ENCODE measurements at regions not wholly inside any gene's neighbourhood (a gene's known extent, or its start where the extent isn't known, plus 50 kb on each side); places are given as distances from the start of the nearest gene placed in this dataset.

GRCh38 chr7:118477036-118477435, 252.5 kb downstream of the ANKRD7 start:
- H3K4me2 ChIP-seq (ENCODE audit: control insufficient read depth, insufficient read depth): no peak overlapping the region
- intact Hi-C loops (cut with micrococcal nuclease; ENCODE audit: unreplicated experiment): no loop called here
- no peaks in the 10 kb centered on the region for H3K36me3 ChIP-seq (ENCODE audit: control insufficient read depth in 2 of 2, insufficient read depth in 2 of 2, low read length in 1 of 2)
- H3K4me3 ChIP-seq: no peak overlapping the region
- POLR2A ChIA-PET: no interaction called here
- H3K9ac ChIP-seq (ENCODE audit: control insufficient read depth, insufficient read depth, low read length): no peak overlapping the region
- H3K4me1 ChIP-seq (ENCODE audit: control insufficient read depth, insufficient read depth, low read length): no peaks in the 10 kb centered on the region
- H3K27me3 ChIP-seq (replicated peaks in 1 of 2; ENCODE audit: control insufficient read depth in 2 of 2, insufficient read depth in 2 of 2, low read length in 1 of 2): no peaks in the 10 kb centered on the region
- no peaks in the 10 kb centered on the region for H4K20me1 ChIP-seq (ENCODE audit: control insufficient read depth, insufficient read depth)
- no peak overlapping the region for H2AFZ ChIP-seq (ENCODE audit: control insufficient read depth, low read depth, low read length)
- H3K27ac ChIP-seq (ENCODE audit: control insufficient read depth, insufficient read depth): no peak overlapping the region
- no TSS peak for BruUV-seq (replicated peaks)
- ATAC-seq (no peak), FAIRE-seq (no peak), DNase-seq (ENCODE audit: low read depth, low spot score) (no peak)
- WGBS (ENCODE audit: insufficient coverage, insufficient replicate concordance, low lambda C conversion rate, missing lambda C conversion rate): 0% methylated on average over 3 of the region's 3 CpGs
- SMC1A ChIA-PET (ENCODE audit: uncharacterized antibody, unreplicated experiment): interaction anchor here (1.2 kb wide), 1 partner anchor 31 kb away, joined by 3 read pairs; no protein-coding TSS in a partner anchor
- no peaks in the 10 kb centered on the region for H3K79me2 ChIP-seq (ENCODE audit: control insufficient read depth, insufficient read depth, low read length)
- H3K9me3 ChIP-seq (replicated peaks; ENCODE audit: control insufficient read depth, insufficient read depth, low read length): no peaks in the 10 kb centered on the region; the same call in 2 of the 3 replicates
- in situ Hi-C loops (cut with MboI): no loop called here
- RAD21 ChIA-PET (ENCODE audit: unreplicated experiment): no interaction called here
- CTCF ChIA-PET: no interaction called here
- TF ChIP-seq CEBPZ (IDR thresholded peaks at IDR 0.05; ENCODE audit: low read depth, low read length): no peak
- TF ChIP-seq ZBTB11 (CRISPR knock-in tag; IDR thresholded peaks at IDR 0.05): no peak
- no peak for TF ChIP-seq DPF2 (IDR thresholded peaks at IDR 0.05)
- TF ChIP-seq FOXM1 (IDR thresholded peaks at IDR 0.05; ENCODE audit: low read depth, low read length): no peak
- TF ChIP-seq RFX5 (IDR thresholded peaks at IDR 0.05; ENCODE audit: low read depth, low read length): no peak
- TF ChIP-seq ZNF592 (IDR thresholded peaks at IDR 0.05): no peak
- no peak for TF ChIP-seq ZBTB40 (IDR thresholded peaks at IDR 0.05; ENCODE audit: borderline replicate concordance)
- TF ChIP-seq MTA2 (IDR thresholded peaks at IDR 0.05; ENCODE audit: low read depth): no peak
- TF ChIP-seq FOXK2 (IDR thresholded peaks at IDR 0.05): no peak
- TF ChIP-seq RUNX3 (IDR thresholded peaks at IDR 0.05; ENCODE audit: low read length): no peak
